Ishikawa (cell line): ENCODE measurements at regions not wholly inside any gene's neighbourhood (a gene's known extent, or its start where the extent isn't known, plus 50 kb on each side); places are given as distances from the start of the nearest gene placed in this dataset.

ENCODE experiments used
- CEBPB ChIP-seq: IDR thresholded peaks from 2 replicates; pipeline ENCODE4 v1.6.1; 2012
- CREB1 ChIP-seq: IDR thresholded peaks from 2 replicates; pipeline ENCODE4 v1.6.1; 2012; ENCODE audit warnings: low read depth
- EGR1 ChIP-seq: IDR thresholded peaks from 2 replicates; pipeline ENCODE4 v1.6.1; 2012
- EP300 ChIP-seq: IDR thresholded peaks from 2 replicates; pipeline ENCODE4 v1.6.1; 2012; ENCODE audit warnings: borderline replicate concordance
- FOXM1 ChIP-seq: IDR thresholded peaks from 2 replicates; pipeline ENCODE4 v1.6.1; 2012; ENCODE audit warnings: low read depth, borderline replicate concordance
- NFIC ChIP-seq: IDR thresholded peaks from 2 replicates; pipeline ENCODE4 v1.6.1; 2012
- RAD21 ChIP-seq: IDR thresholded peaks from 2 replicates; pipeline ENCODE4 v1.6.1; 2012; ENCODE audit warnings: low read depth
- TAF1 ChIP-seq: IDR thresholded peaks from 2 replicates; pipeline ENCODE4 v1.6.1; 2012; ENCODE audit warnings: low read depth, mild to moderate bottlenecking
- TCF12 ChIP-seq: IDR thresholded peaks from 2 replicates; pipeline ENCODE4 v1.6.1; 2012; ENCODE audit warnings: low read depth
- TEAD4 ChIP-seq: IDR thresholded peaks from 2 replicates; pipeline ENCODE4 v1.6.1; 2012
- YY1 ChIP-seq: IDR thresholded peaks from 2 replicates; pipeline ENCODE4 v1.6.1; 2012; ENCODE audit warnings: low read depth
- ZBTB7A ChIP-seq: IDR thresholded peaks from 2 replicates; pipeline ENCODE4 v1.6.1; 2012; ENCODE audit warnings: low read depth
- TF ChIP-seq, protein P1 (sequence below): IDR thresholded peaks from 2 replicates; pipeline ENCODE4 v1.6.1; 2012
- TF ChIP-seq, protein P2 (sequence below): IDR thresholded peaks from 2 replicates; pipeline ENCODE4 v1.6.1; 2012; ENCODE audit warnings: low read depth, mild to moderate bottlenecking
- TF ChIP-seq, protein P3 (sequence below): IDR thresholded peaks from 2 replicates; pipeline ENCODE4 v1.6.1; 2012

DNA sequence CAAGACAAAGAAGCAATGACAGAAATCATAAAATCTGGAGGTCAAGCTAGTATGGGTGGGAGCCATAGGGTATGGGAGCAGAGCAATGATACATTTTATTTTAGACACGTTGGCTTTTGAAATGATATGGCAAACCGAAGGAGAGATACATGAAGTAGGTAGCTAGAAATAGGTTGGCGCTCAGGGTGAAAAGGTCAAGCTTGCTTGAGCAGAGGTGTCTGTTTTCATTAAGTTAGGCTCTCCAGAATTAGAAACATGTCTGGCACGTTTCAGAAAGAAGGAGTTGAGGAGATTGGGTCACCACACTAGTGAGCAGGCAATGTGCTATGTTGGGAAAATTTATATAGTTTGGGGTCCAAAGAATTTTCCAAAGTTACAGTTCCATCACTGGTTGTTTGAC lies 151.4 kb downstream of the AMY1C start:
- TF ChIP-seq FOXM1 (no peak), TAF1 (no peak), YY1 (no peak), CEBPB (no peak), CREB1 (no peak), TEAD4 (no peak), RAD21 (no peak), EGR1 (no peak), NFIC (no peak), EP300 (no peak)
- TF ChIP-seq, protein P1, sequence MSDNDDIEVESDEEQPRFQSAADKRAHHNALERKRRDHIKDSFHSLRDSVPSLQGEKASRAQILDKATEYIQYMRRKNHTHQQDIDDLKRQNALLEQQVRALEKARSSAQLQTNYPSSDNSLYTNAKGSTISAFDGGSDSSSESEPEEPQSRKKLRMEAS = no peak
- TF ChIP-seq, protein P2, sequence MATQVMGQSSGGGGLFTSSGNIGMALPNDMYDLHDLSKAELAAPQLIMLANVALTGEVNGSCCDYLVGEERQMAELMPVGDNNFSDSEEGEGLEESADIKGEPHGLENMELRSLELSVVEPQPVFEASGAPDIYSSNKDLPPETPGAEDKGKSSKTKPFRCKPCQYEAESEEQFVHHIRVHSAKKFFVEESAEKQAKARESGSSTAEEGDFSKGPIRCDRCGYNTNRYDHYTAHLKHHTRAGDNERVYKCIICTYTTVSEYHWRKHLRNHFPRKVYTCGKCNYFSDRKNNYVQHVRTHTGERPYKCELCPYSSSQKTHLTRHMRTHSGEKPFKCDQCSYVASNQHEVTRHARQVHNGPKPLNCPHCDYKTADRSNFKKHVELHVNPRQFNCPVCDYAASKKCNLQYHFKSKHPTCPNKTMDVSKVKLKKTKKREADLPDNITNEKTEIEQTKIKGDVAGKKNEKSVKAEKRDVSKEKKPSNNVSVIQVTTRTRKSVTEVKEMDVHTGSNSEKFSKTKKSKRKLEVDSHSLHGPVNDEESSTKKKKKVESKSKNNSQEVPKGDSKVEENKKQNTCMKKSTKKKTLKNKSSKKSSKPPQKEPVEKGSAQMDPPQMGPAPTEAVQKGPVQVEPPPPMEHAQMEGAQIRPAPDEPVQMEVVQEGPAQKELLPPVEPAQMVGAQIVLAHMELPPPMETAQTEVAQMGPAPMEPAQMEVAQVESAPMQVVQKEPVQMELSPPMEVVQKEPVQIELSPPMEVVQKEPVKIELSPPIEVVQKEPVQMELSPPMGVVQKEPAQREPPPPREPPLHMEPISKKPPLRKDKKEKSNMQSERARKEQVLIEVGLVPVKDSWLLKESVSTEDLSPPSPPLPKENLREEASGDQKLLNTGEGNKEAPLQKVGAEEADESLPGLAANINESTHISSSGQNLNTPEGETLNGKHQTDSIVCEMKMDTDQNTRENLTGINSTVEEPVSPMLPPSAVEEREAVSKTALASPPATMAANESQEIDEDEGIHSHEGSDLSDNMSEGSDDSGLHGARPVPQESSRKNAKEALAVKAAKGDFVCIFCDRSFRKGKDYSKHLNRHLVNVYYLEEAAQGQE = no peak
- TF ChIP-seq, protein P3, sequence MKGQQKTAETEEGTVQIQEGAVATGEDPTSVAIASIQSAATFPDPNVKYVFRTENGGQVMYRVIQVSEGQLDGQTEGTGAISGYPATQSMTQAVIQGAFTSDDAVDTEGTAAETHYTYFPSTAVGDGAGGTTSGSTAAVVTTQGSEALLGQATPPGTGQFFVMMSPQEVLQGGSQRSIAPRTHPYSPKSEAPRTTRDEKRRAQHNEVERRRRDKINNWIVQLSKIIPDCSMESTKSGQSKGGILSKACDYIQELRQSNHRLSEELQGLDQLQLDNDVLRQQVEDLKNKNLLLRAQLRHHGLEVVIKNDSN = no peak

DNA sequence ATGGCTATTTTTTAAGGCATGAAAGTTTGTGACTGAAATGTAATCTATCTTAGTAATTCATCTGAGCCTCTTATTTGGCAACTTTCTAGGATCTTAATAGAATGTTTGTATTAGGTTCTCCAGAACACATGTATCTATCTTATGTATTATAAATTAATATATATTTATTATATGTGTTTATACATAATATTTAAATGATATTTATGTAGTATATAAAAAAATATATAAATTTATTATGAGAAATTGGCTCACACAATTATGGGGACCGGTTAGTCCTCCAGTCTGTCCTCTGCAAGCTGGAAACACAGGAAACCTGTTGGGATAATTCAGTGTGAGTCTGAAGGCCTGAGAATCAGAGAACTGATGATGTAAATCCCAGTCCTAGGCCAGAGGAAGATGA lies 155.7 kb downstream of the AMY1C start:
- TF ChIP-seq, protein P3 = no peak
- TF ChIP-seq TAF1 = no peak
- no peak for TF ChIP-seq CREB1
- no peak for TF ChIP-seq CEBPB
- TF ChIP-seq, protein P1 = no peak
- TF ChIP-seq, protein P2 = no peak
- no peak for TF ChIP-seq RAD21
- TF ChIP-seq EGR1 = no peak
- no peak for TF ChIP-seq EP300
- TF ChIP-seq FOXM1 = no peak
- no peak for TF ChIP-seq ZBTB7A
- TF ChIP-seq TEAD4 = no peak
- no peak for TF ChIP-seq NFIC
- no peak for TF ChIP-seq TCF12
- TF ChIP-seq YY1 = no peak

DNA sequence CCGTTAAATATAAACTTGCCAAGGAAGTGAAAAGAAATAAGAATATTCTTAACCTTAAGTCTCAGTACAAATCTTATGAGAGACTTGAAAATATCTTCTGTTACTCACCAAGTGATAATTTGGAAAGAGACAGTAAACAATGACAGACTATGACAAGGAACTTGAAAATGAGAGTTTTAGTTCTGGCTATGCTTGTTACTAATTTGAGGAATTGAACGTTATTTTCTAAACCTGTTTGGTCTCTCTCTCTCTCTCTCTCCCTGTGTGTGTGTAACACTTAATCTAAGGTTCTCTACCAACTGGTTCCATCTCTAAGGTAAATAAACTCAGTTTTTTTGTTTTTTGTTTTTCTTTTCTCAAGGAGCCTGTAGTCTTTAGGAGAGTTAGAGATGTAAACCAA lies 161.8 kb downstream of the AMY1C start:
- TF ChIP-seq, protein P1 = no peak
- no peak for TF ChIP-seq YY1
- TF ChIP-seq, protein P2 = no peak
- no peak for TF ChIP-seq RAD21
- no peak for TF ChIP-seq EGR1
- TF ChIP-seq NFIC = no peak
- no peak for TF ChIP-seq CREB1
- TF ChIP-seq TEAD4 = no peak
- no peak for TF ChIP-seq EP300
- TF ChIP-seq, protein P3 = no peak

DNA sequence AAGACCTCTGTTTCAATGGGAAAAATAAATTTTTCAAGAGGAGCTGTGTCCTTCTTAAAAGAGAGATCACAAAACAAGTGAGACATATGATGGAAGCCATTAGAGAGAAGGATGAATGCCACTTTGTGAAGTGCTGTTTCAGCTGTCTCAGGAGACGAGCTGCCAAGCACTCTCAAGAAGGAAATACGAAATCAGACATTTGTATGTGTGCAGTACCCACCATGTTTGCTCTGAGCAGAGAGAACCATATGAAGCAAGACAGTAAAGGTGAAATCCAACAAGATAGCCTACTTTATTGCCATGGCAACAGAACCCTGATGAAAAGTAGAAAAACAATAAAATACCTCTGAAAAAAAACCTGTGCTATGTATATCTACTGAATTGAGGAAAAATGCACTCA lies 168.1 kb downstream of the AMY1C start:
- TF ChIP-seq EGR1 (no peak), RAD21 (no peak), FOXM1 (no peak), YY1 (no peak), TAF1 (no peak), TEAD4 (no peak), ZBTB7A (no peak), EP300 (no peak), TCF12 (no peak), CEBPB (no peak), NFIC (no peak), CREB1 (no peak)
- TF ChIP-seq, protein P2 = no peak
- TF ChIP-seq, protein P3 = no peak
- TF ChIP-seq, protein P1 = no peak
